ENCODE measurements at regions not wholly inside any gene's neighbourhood (a gene's known extent, or its start where the extent isn't known, plus 50 kb on each side); places are given as distances from the start of the nearest gene placed in this dataset.

DNA sequence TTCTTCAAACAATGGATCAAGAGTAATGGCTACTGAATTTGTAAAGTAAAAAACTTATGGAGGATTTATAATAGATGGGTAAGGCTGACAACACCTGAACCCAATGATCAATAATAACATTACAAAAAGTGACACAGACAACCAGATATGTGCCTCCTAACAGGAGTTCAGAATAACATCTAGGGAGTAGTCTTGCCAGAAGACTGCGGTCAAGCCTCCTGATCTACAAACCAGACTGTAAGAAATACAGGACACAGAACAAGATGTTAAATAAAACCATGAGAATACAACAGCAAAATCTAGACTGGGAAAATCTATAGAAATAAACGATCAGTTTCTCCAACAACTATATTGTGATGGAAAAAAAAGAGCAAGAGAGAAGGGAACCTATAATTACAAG, 262.6 kb upstream of the TMTC1 start:
- no peak for TF ChIP-seq POLR2A (IDR thresholded peaks at IDR 0.05; ENCODE audit: low read length)
- no peak for TF ChIP-seq GATA1 (IDR thresholded peaks at IDR 0.05; ENCODE audit: low read depth, low read length)
